Activated T-helper 2 cell treated with anti-CD3 and anti-CD28 coated beads, Interferon-gamma antibody, Interleukin-2, Interleukin-4, amounts not matched to agents 10 μg/mL and 5 μg/mL and 100 μg/mL, durations not matched to agents 14 hours and 24 hours and 36 hours (primary cell): ENCODE measurements at regions not wholly inside any gene's neighbourhood (a gene's known extent, or its start where the extent isn't known, plus 50 kb on each side); places are given as distances from the start of the nearest gene placed in this dataset.

Source experiments
- DNase-seq: peaks from one replicate; pipeline ENCODE4 v3.0.0; 2021; ENCODE audit warnings: low spot score
- H3K27ac Mint-ChIP-seq: one replicate; pipeline ENCODE4 v1.8.0; 2021; ENCODE audit warnings: mixed read lengths
- H3K27me3 Mint-ChIP-seq: one replicate; pipeline ENCODE4 v1.8.0; 2021; ENCODE audit warnings: low read depth, mixed read lengths
- H3K36me3 Mint-ChIP-seq: one replicate; pipeline ENCODE4 v1.8.0; 2021; ENCODE audit warnings: low read depth, mixed read lengths
- H3K4me1 Mint-ChIP-seq: one replicate; pipeline ENCODE4 v1.8.0; 2021; ENCODE audit warnings: low read depth, mixed read lengths
- H3K4me3 Mint-ChIP-seq: one replicate; pipeline ENCODE4 v1.8.0; 2021; ENCODE audit warnings: low read depth, mild to moderate bottlenecking, moderate library complexity, mixed read lengths
- H3K9me3 Mint-ChIP-seq: one replicate; pipeline ENCODE4 v1.8.0; 2021; ENCODE audit warnings: mixed read lengths
- intact Hi-C: fragments of 100-400 bp; cut with micrococcal nuclease; formaldehyde crosslinking; loops from one replicate; pipeline ENCODE4 v1.15.1; 2023

- H3K36me3 Mint-ChIP-seq, result no peaks in the 10 kb centered on the region
- intact Hi-C loops, result no loop called here
- H3K9me3 Mint-ChIP-seq, result peaks cover 26% of the 10 kb centered on the region
- no peaks in the 10 kb centered on the region for H3K27me3 Mint-ChIP-seq
- no peak overlapping the region for H3K27ac Mint-ChIP-seq
- H3K4me1 Mint-ChIP-seq, result no peaks in the 10 kb centered on the region
- DNase-seq, result no peak
- H3K4me3 Mint-ChIP-seq, result no peak overlapping the region
Observed at GRCh38 chr7:109331423-109331822, 761.7 kb downstream of the DNAJB9 start.

- Mint-ChIP-seq H3K27me3 (no peaks in the 10 kb centered on the region), H3K4me1 (no peaks in the 10 kb centered on the region), H3K4me3 (no peak overlapping the region), H3K27ac (no peak overlapping the region), H3K36me3 (no peaks in the 10 kb centered on the region), H3K9me3 (peaks cover 5% of the 10 kb centered on the region)
- no peak for DNase-seq
- intact Hi-C loops, result no loop called here
Observed at GRCh38 chr7:109335951-109336350, 766.3 kb downstream of the DNAJB9 start.

- H3K27ac Mint-ChIP-seq, result no peak overlapping the region
- H3K27me3 Mint-ChIP-seq, result no peaks in the 10 kb centered on the region
- no peaks in the 10 kb centered on the region for H3K36me3 Mint-ChIP-seq
- no peaks in the 10 kb centered on the region for H3K4me1 Mint-ChIP-seq
- no peak overlapping the region for H3K4me3 Mint-ChIP-seq
- peaks cover 4% of the 10 kb centered on the region for H3K9me3 Mint-ChIP-seq
- no peak for DNase-seq
- intact Hi-C loops, result no loop called here
Observed at GRCh38 chr7:109336531-109336930, 766.9 kb downstream of the DNAJB9 start.

GRCh38 chr7:109343678-109344077, 774.0 kb downstream of the DNAJB9 start:
- Mint-ChIP-seq H3K4me1 (no peaks in the 10 kb centered on the region), H3K27ac (no peak overlapping the region), H3K9me3 (no peaks in the 10 kb centered on the region), H3K36me3 (no peaks in the 10 kb centered on the region), H3K4me3 (no peak overlapping the region), H3K27me3 (no peaks in the 10 kb centered on the region)
- intact Hi-C loops, result no loop called here
- DNase-seq, result no peak

GRCh38 chr7:109351493-109351892, 781.8 kb downstream of the DNAJB9 start:
- intact Hi-C loops, result no loop called here
- Mint-ChIP-seq H3K36me3 (no peaks in the 10 kb centered on the region), H3K4me3 (no peak overlapping the region), H3K27me3 (no peaks in the 10 kb centered on the region), H3K4me1 (no peaks in the 10 kb centered on the region), H3K9me3 (no peaks in the 10 kb centered on the region), H3K27ac (no peak overlapping the region)
- no peak for DNase-seq

- Mint-ChIP-seq H3K27me3 (no peaks in the 10 kb centered on the region), H3K4me3 (no peak overlapping the region), H3K27ac (no peak overlapping the region), H3K36me3 (no peaks in the 10 kb centered on the region), H3K9me3 (no peaks in the 10 kb centered on the region), H3K4me1 (no peaks in the 10 kb centered on the region)
- no peak for DNase-seq
- intact Hi-C loops, result no loop called here
Observed at GRCh38 chr7:109354000-109354399, 784.3 kb downstream of the DNAJB9 start.

- Mint-ChIP-seq H3K27me3 (no peaks in the 10 kb centered on the region), H3K4me1 (no peaks in the 10 kb centered on the region), H3K27ac (no peak overlapping the region), H3K4me3 (no peak overlapping the region), H3K9me3 (no peaks in the 10 kb centered on the region), H3K36me3 (no peaks in the 10 kb centered on the region)
- intact Hi-C loops, result no loop called here
- no peak for DNase-seq
Observed at GRCh38 chr7:109354552-109354951, 784.9 kb downstream of the DNAJB9 start.

- Mint-ChIP-seq H3K4me3 (no peak overlapping the region), H3K36me3 (no peaks in the 10 kb centered on the region), H3K27ac (no peak overlapping the region), H3K27me3 (no peaks in the 10 kb centered on the region), H3K4me1 (no peaks in the 10 kb centered on the region), H3K9me3 (peaks cover 7% of the 10 kb centered on the region)
- DNase-seq, result no peak
- intact Hi-C loops, result no loop called here
Observed at GRCh38 chr7:109375823-109376222, 806.1 kb downstream of the DNAJB9 start.

GRCh38 chr7:109376576-109376975, 806.9 kb downstream of the DNAJB9 start:
- no peak for DNase-seq
- peaks cover 7% of the 10 kb centered on the region for H3K9me3 Mint-ChIP-seq
- H3K4me3 Mint-ChIP-seq, result no peak overlapping the region

GRCh38 chr7:109377076-109377884, 807.6 kb downstream of the DNAJB9 start:
- Mint-ChIP-seq H3K9me3 (peaks cover 7% of the 10 kb centered on the region), H3K27ac (no peak overlapping the region), H3K27me3 (no peaks in the 10 kb centered on the region), H3K4me1 (no peaks in the 10 kb centered on the region), H3K4me3 (no peak overlapping the region), H3K36me3 (no peaks in the 10 kb centered on the region)
- intact Hi-C loops, result no loop called here
- no peak for DNase-seq

More at GRCh38 chr7:109376576-109376975, 806.9 kb downstream of the DNAJB9 start:
- H3K27me3 Mint-ChIP-seq, result no peaks in the 10 kb centered on the region
- no peaks in the 10 kb centered on the region for H3K36me3 Mint-ChIP-seq
- intact Hi-C loops, result no loop called here
- H3K27ac Mint-ChIP-seq, result no peak overlapping the region
- H3K4me1 Mint-ChIP-seq, result no peaks in the 10 kb centered on the region

- Mint-ChIP-seq H3K4me3 (no peak overlapping the region), H3K27ac (no peak overlapping the region), H3K4me1 (no peaks in the 10 kb centered on the region), H3K9me3 (peaks cover 7% of the 10 kb centered on the region), H3K36me3 (no peaks in the 10 kb centered on the region), H3K27me3 (no peaks in the 10 kb centered on the region)
- DNase-seq, result no peak
- intact Hi-C loops, result no loop called here
Observed at GRCh38 chr7:109386959-109387358, 817.3 kb downstream of the DNAJB9 start.

- no peak for DNase-seq
- H3K4me3 Mint-ChIP-seq, result no peak overlapping the region
- H3K36me3 Mint-ChIP-seq, result no peaks in the 10 kb centered on the region
- no peaks in the 10 kb centered on the region for H3K27me3 Mint-ChIP-seq
- H3K4me1 Mint-ChIP-seq, result no peaks in the 10 kb centered on the region
- intact Hi-C loops, result no loop called here
- H3K9me3 Mint-ChIP-seq, result peaks cover 5% of the 10 kb centered on the region
- H3K27ac Mint-ChIP-seq, result no peak overlapping the region
Observed at GRCh38 chr7:109387530-109387929, 817.9 kb downstream of the DNAJB9 start.

GRCh38 chr7:109391240-109391639, 821.6 kb downstream of the DNAJB9 start:
- H3K4me3 Mint-ChIP-seq, result no peak overlapping the region
- intact Hi-C loops, result no loop called here
- peaks cover 4% of the 10 kb centered on the region for H3K9me3 Mint-ChIP-seq
- H3K27me3 Mint-ChIP-seq, result no peaks in the 10 kb centered on the region
- no peak for DNase-seq
- no peaks in the 10 kb centered on the region for H3K36me3 Mint-ChIP-seq
- H3K4me1 Mint-ChIP-seq, result no peaks in the 10 kb centered on the region
- no peak overlapping the region for H3K27ac Mint-ChIP-seq

- no peak overlapping the region for H3K4me3 Mint-ChIP-seq
- H3K4me1 Mint-ChIP-seq, result no peaks in the 10 kb centered on the region
- H3K36me3 Mint-ChIP-seq, result no peaks in the 10 kb centered on the region
- no peak for DNase-seq
- H3K27me3 Mint-ChIP-seq, result no peaks in the 10 kb centered on the region
- H3K9me3 Mint-ChIP-seq, result peaks cover 4% of the 10 kb centered on the region
- intact Hi-C loops, result no loop called here
- H3K27ac Mint-ChIP-seq, result no peak overlapping the region
Observed at GRCh38 chr7:109402107-109402506, 832.4 kb downstream of the DNAJB9 start.
